ENCODE measurements at regions not wholly inside any gene's neighbourhood (a gene's known extent, or its start where the extent isn't known, plus 50 kb on each side); places are given as distances from the start of the nearest gene placed in this dataset.

DNA sequence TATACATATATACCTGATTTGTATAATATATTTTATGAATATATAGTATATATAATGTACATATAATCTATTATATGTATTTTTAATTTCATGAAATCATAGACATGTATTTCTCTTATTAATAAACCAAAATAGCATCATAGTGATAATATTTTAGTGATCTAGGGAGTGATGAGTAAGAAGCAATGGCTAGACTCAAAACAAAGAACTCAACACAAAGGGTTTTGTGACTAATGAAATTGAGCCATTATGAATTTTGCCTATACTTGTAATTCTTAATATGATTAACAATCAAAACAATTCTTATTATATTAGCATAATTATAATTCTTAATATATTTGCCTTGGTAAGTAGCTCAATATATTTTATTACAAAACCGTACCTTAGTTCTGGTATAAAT is 1614.1 kb upstream of the TMEFF2 start:
- TF ChIP-seq, protein P1, sequence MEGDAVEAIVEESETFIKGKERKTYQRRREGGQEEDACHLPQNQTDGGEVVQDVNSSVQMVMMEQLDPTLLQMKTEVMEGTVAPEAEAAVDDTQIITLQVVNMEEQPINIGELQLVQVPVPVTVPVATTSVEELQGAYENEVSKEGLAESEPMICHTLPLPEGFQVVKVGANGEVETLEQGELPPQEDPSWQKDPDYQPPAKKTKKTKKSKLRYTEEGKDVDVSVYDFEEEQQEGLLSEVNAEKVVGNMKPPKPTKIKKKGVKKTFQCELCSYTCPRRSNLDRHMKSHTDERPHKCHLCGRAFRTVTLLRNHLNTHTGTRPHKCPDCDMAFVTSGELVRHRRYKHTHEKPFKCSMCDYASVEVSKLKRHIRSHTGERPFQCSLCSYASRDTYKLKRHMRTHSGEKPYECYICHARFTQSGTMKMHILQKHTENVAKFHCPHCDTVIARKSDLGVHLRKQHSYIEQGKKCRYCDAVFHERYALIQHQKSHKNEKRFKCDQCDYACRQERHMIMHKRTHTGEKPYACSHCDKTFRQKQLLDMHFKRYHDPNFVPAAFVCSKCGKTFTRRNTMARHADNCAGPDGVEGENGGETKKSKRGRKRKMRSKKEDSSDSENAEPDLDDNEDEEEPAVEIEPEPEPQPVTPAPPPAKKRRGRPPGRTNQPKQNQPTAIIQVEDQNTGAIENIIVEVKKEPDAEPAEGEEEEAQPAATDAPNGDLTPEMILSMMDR (IDR thresholded peaks at IDR 0.05), result no peak
- no peak for TF ChIP-seq POLR2A (IDR thresholded peaks at IDR 0.05)

Measured in lower leg skin (tissue), 3 donors.